ENCODE measurements at regions not wholly inside any gene's neighbourhood (a gene's known extent, or its start where the extent isn't known, plus 50 kb on each side); places are given as distances from the start of the nearest gene placed in this dataset.

GRCh38 chr5:144076521-144077083, 93.9 kb downstream of the YIPF5 start:
- Histone ChIP-seq H3K9me2 (replicated peaks; ENCODE audit: insufficient read depth, low read length) (no peaks in the 10 kb centered on the region), H3K27ac (ENCODE audit: low read length) (no peak overlapping the region), H3K4me3 (ENCODE audit: low read length) (no peak overlapping the region), H3K79me2 (ENCODE audit: low read length) (no peaks in the 10 kb centered on the region), H3K36me3 (ENCODE audit: insufficient read depth, low read length) (no peaks in the 10 kb centered on the region), H3K27me3 (ENCODE audit: low read length) (no peaks in the 10 kb centered on the region), H4K20me1 (ENCODE audit: insufficient read depth, low read depth, low read length) (no peaks in the 10 kb centered on the region), H3K4me2 (ENCODE audit: low read depth, low read length, poor library complexity, severe bottlenecking) (no peak overlapping the region), H3K9me3 (ENCODE audit: low read length) (no peaks in the 10 kb centered on the region), H3K9ac (ENCODE audit: low read length) (no peak overlapping the region), H2AFZ (ENCODE audit: low read length) (no peak overlapping the region), H3K4me1 (ENCODE audit: low read length) (no peaks in the 10 kb centered on the region)
- no peak for DNase-seq

- H3K79me2 ChIP-seq (ENCODE audit: low read length), result no peaks in the 10 kb centered on the region
- H3K27ac ChIP-seq (ENCODE audit: low read length), result no peak overlapping the region
- no peak overlapping the region for H3K4me3 ChIP-seq (ENCODE audit: low read length)
- no peak overlapping the region for H3K4me2 ChIP-seq (ENCODE audit: low read depth, low read length, poor library complexity, severe bottlenecking)
- no peaks in the 10 kb centered on the region for H4K20me1 ChIP-seq (ENCODE audit: insufficient read depth, low read depth, low read length)
- no peaks in the 10 kb centered on the region for H3K27me3 ChIP-seq (ENCODE audit: low read length)
- H3K4me1 ChIP-seq (ENCODE audit: low read length), result no peaks in the 10 kb centered on the region
- H3K9ac ChIP-seq (ENCODE audit: low read length), result no peak overlapping the region
- H3K9me3 ChIP-seq (ENCODE audit: low read length), result no peaks in the 10 kb centered on the region
- H3K36me3 ChIP-seq (ENCODE audit: insufficient read depth, low read length), result no peaks in the 10 kb centered on the region
- no peak for DNase-seq
- H2AFZ ChIP-seq (ENCODE audit: low read length), result no peak overlapping the region
- H3K9me2 ChIP-seq (replicated peaks; ENCODE audit: insufficient read depth, low read length), result no peaks in the 10 kb centered on the region
Observed at GRCh38 chr5:144083185-144083584, 87.3 kb downstream of the YIPF5 start.

- Histone ChIP-seq H3K9me3 (ENCODE audit: low read length) (no peaks in the 10 kb centered on the region), H3K4me3 (ENCODE audit: low read length) (no peak overlapping the region), H4K20me1 (ENCODE audit: insufficient read depth, low read depth, low read length) (no peaks in the 10 kb centered on the region), H3K9ac (ENCODE audit: low read length) (no peak overlapping the region), H3K27me3 (ENCODE audit: low read length) (no peaks in the 10 kb centered on the region), H3K9me2 (replicated peaks; ENCODE audit: insufficient read depth, low read length) (no peaks in the 10 kb centered on the region), H2AFZ (ENCODE audit: low read length) (no peak overlapping the region), H3K36me3 (ENCODE audit: insufficient read depth, low read length) (no peaks in the 10 kb centered on the region), H3K27ac (ENCODE audit: low read length) (no peak overlapping the region), H3K4me1 (ENCODE audit: low read length) (no peaks in the 10 kb centered on the region), H3K4me2 (ENCODE audit: low read depth, low read length, poor library complexity, severe bottlenecking) (no peak overlapping the region), H3K79me2 (ENCODE audit: low read length) (no peaks in the 10 kb centered on the region)
- DNase-seq, result no peak
Observed at GRCh38 chr5:144084971-144085370, 85.5 kb downstream of the YIPF5 start.

- no peaks in the 10 kb centered on the region for H3K36me3 ChIP-seq (ENCODE audit: insufficient read depth, low read length)
- H3K9me2 ChIP-seq (replicated peaks; ENCODE audit: insufficient read depth, low read length), result no peaks in the 10 kb centered on the region
- H3K4me3 ChIP-seq (ENCODE audit: low read length), result no peak overlapping the region
- no peaks in the 10 kb centered on the region for H3K27me3 ChIP-seq (ENCODE audit: low read length)
- H3K9me3 ChIP-seq (ENCODE audit: low read length), result no peaks in the 10 kb centered on the region
- H3K4me2 ChIP-seq (ENCODE audit: low read depth, low read length, poor library complexity, severe bottlenecking), result no peak overlapping the region
- no peaks in the 10 kb centered on the region for H4K20me1 ChIP-seq (ENCODE audit: insufficient read depth, low read depth, low read length)
- no peaks in the 10 kb centered on the region for H3K79me2 ChIP-seq (ENCODE audit: low read length)
- H3K4me1 ChIP-seq (ENCODE audit: low read length), result no peaks in the 10 kb centered on the region
- H2AFZ ChIP-seq (ENCODE audit: low read length), result no peak overlapping the region
- H3K27ac ChIP-seq (ENCODE audit: low read length), result no peak overlapping the region
- no peak for DNase-seq
- no peak overlapping the region for H3K9ac ChIP-seq (ENCODE audit: low read length)
Observed at GRCh38 chr5:144085381-144085780, 85.1 kb downstream of the YIPF5 start.

- Histone ChIP-seq H2AFZ (ENCODE audit: low read length) (no peak overlapping the region), H3K9me3 (ENCODE audit: low read length) (no peaks in the 10 kb centered on the region), H3K79me2 (ENCODE audit: low read length) (no peaks in the 10 kb centered on the region), H3K27ac (ENCODE audit: low read length) (no peak overlapping the region), H4K20me1 (ENCODE audit: insufficient read depth, low read depth, low read length) (no peaks in the 10 kb centered on the region), H3K4me1 (ENCODE audit: low read length) (no peaks in the 10 kb centered on the region), H3K9ac (ENCODE audit: low read length) (no peak overlapping the region), H3K4me3 (ENCODE audit: low read length) (no peak overlapping the region), H3K9me2 (replicated peaks; ENCODE audit: insufficient read depth, low read length) (no peaks in the 10 kb centered on the region), H3K27me3 (ENCODE audit: low read length) (no peaks in the 10 kb centered on the region), H3K36me3 (ENCODE audit: insufficient read depth, low read length) (no peaks in the 10 kb centered on the region), H3K4me2 (ENCODE audit: low read depth, low read length, poor library complexity, severe bottlenecking) (no peak overlapping the region)
- DNase-seq, result no peak
Observed at GRCh38 chr5:144086295-144086694, 84.2 kb downstream of the YIPF5 start.

GRCh38 chr5:144087576-144087975, 82.9 kb downstream of the YIPF5 start:
- Histone ChIP-seq H3K27ac (ENCODE audit: low read length) (no peak overlapping the region), H2AFZ (ENCODE audit: low read length) (no peak overlapping the region), H3K4me3 (ENCODE audit: low read length) (no peak overlapping the region), H3K79me2 (ENCODE audit: low read length) (no peaks in the 10 kb centered on the region), H3K36me3 (ENCODE audit: insufficient read depth, low read length) (no peaks in the 10 kb centered on the region), H3K9me2 (replicated peaks; ENCODE audit: insufficient read depth, low read length) (no peaks in the 10 kb centered on the region; the same call in 1 of the 2 replicates), H3K9me3 (ENCODE audit: low read length) (no peaks in the 10 kb centered on the region), H4K20me1 (ENCODE audit: insufficient read depth, low read depth, low read length) (no peaks in the 10 kb centered on the region), H3K4me1 (ENCODE audit: low read length) (no peaks in the 10 kb centered on the region), H3K4me2 (ENCODE audit: low read depth, low read length, poor library complexity, severe bottlenecking) (no peak overlapping the region), H3K9ac (ENCODE audit: low read length) (no peak overlapping the region), H3K27me3 (ENCODE audit: low read length) (no peaks in the 10 kb centered on the region)
- DNase-seq, result no peak

- no peaks in the 10 kb centered on the region for H3K4me1 ChIP-seq (ENCODE audit: low read length)
- no peak overlapping the region for H3K27ac ChIP-seq (ENCODE audit: low read length)
- H3K9me3 ChIP-seq (ENCODE audit: low read length), result no peaks in the 10 kb centered on the region
- no peaks in the 10 kb centered on the region for H4K20me1 ChIP-seq (ENCODE audit: insufficient read depth, low read depth, low read length)
- no peak overlapping the region for H2AFZ ChIP-seq (ENCODE audit: low read length)
- H3K4me2 ChIP-seq (ENCODE audit: low read depth, low read length, poor library complexity, severe bottlenecking), result no peak overlapping the region
- no peak for DNase-seq
- no peaks in the 10 kb centered on the region; the same call in 1 of the 2 replicates for H3K9me2 ChIP-seq (replicated peaks; ENCODE audit: insufficient read depth, low read length)
- H3K27me3 ChIP-seq (ENCODE audit: low read length), result no peaks in the 10 kb centered on the region; the same call in 1 of the 2 replicates
- H3K4me3 ChIP-seq (ENCODE audit: low read length), result no peak overlapping the region
- no peak overlapping the region for H3K9ac ChIP-seq (ENCODE audit: low read length)
- no peaks in the 10 kb centered on the region for H3K79me2 ChIP-seq (ENCODE audit: low read length)
- no peaks in the 10 kb centered on the region for H3K36me3 ChIP-seq (ENCODE audit: insufficient read depth, low read length)
Observed at GRCh38 chr5:144088206-144089064, 82.0 kb downstream of the YIPF5 start.

GRCh38 chr5:144089401-144090021, 80.9 kb downstream of the YIPF5 start:
- no peak overlapping the region for H3K9ac ChIP-seq (ENCODE audit: low read length)

More at GRCh38 chr5:144089401-144090021, 80.9 kb downstream of the YIPF5 start:
- no peaks in the 10 kb centered on the region for H3K4me1 ChIP-seq (ENCODE audit: low read length)
- no peaks in the 10 kb centered on the region for H3K9me3 ChIP-seq (ENCODE audit: low read length)
- no peak overlapping the region for H3K27ac ChIP-seq (ENCODE audit: low read length)
- no peaks in the 10 kb centered on the region for H3K79me2 ChIP-seq (ENCODE audit: low read length)
- no peaks in the 10 kb centered on the region for H4K20me1 ChIP-seq (ENCODE audit: insufficient read depth, low read depth, low read length)
- no peaks in the 10 kb centered on the region; the same call in 1 of the 2 replicates for H3K9me2 ChIP-seq (replicated peaks; ENCODE audit: insufficient read depth, low read length)
- no peak overlapping the region for H3K4me2 ChIP-seq (ENCODE audit: low read depth, low read length, poor library complexity, severe bottlenecking)
- DNase-seq, result no peak
- H3K4me3 ChIP-seq (ENCODE audit: low read length), result no peak overlapping the region
- H2AFZ ChIP-seq (ENCODE audit: low read length), result no peak overlapping the region
- H3K27me3 ChIP-seq (ENCODE audit: low read length), result no peaks in the 10 kb centered on the region; the same call in 1 of the 2 replicates
- H3K36me3 ChIP-seq (ENCODE audit: insufficient read depth, low read length), result no peaks in the 10 kb centered on the region
